ENCODE measurements at regions not wholly inside any gene's neighbourhood (a gene's known extent, or its start where the extent isn't known, plus 50 kb on each side); places are given as distances from the start of the nearest gene placed in this dataset.
A peak's percentile ranks its signal among the peaks of the same experiment; 100 is the strongest.

DNA sequence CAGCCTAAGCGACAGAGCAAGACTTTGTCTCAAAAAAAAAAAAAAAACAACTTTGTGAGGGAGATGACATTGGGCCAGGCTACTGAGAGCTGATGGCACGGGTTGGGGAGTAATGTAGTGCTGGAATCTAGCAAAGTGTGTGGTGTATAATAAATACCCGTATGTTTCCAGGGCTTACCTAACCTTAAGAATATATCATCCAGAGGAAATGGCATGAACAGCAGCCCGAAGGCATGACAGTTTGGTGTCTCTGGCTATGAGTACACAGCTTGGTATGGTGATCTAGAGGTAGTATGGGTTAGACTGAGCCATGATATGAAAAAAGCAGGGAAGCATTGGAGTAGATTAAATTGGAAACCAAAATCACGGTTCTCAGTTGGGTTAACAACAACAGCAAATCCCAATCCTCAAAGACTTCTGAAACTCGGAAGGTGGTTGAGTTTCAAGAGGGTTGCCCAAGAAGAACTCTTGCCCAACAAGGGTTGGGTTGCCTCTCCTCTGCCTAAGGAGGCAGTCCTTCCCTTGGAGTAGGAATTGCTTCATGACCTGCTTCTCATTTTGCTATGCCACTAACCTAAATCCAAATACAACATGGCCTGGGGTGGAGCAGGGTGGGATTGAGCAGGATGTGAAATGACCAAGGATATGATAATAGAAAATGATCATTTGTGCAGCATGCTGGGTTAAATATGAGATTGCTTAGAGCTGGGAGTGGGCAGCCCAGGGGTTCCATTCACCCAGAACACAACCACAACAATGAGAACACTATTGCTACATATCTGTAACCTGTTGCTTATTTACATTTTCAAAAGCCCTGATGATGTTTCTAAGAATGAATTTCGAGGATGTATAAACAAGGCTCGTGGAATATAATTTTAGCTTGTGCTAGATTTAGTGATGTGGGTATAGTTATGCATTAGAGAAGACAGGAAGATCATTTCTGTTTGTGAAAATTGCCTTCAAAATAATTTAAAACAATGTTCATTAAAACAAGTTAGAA is 64.6 kb upstream of the ZFR start:
- Histone ChIP-seq H3K4me3 (no peak overlapping the region), H3K36me3 (replicated peaks) (no peaks in the 10 kb centered on the region), H3K27me3 (ENCODE audit: low read depth) (no peaks in the 10 kb centered on the region), H3K9me3 (no peaks in the 10 kb centered on the region; the same call in 1 of the 2 replicates), H3K4me1 (no peaks in the 10 kb centered on the region)
- in situ Hi-C loops (cut with MboI; ENCODE audit: low sequenced_read_pairs), result no loop called here
- no peak for DNase-seq (ENCODE audit: low spot score in 2 of 2)

DNA sequence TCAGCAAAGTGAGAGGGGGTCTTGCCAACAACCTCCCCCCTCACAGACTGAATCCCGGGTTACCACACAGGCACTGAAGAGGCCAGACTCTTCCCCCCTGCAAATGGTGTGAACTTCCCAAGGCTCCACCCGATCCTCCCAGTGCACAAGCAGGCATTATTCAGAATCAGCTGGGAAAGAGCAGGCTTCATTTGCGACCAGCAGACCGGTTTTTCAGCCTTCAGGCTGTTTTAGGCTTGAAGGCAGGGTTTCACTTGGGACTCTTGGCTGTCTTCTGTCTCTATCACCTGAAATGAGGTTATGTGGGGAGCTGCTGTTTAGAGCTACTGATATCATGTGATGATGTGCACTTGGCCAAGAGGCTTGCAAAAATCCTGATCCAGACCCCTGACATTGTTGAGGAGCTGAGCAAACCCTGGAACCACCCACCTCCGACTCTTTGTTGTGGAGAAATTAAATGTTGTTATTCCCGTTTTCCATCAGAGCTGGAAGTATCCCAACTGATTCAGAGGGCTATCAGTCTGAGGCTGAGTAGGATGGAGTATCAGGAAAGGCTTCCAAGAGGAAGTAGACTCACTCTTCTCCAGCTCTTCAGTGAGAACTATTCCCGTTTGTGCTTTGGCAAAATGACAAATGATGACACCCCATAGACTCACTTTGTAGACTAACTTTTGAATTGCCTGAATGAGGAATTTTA is 63.3 kb upstream of the ZFR start:
- Histone ChIP-seq H3K9me3 (no peaks in the 10 kb centered on the region; the same call in 1 of the 2 replicates), H3K4me3 (no peak overlapping the region), H3K36me3 (replicated peaks) (no peaks in the 10 kb centered on the region), H3K27me3 (ENCODE audit: low read depth) (no peaks in the 10 kb centered on the region), H3K4me1 (no peaks in the 10 kb centered on the region)
- DNase-seq (ENCODE audit: low spot score in 2 of 2), result no peak
- in situ Hi-C loops (cut with MboI; ENCODE audit: low sequenced_read_pairs), result no loop called here

DNA sequence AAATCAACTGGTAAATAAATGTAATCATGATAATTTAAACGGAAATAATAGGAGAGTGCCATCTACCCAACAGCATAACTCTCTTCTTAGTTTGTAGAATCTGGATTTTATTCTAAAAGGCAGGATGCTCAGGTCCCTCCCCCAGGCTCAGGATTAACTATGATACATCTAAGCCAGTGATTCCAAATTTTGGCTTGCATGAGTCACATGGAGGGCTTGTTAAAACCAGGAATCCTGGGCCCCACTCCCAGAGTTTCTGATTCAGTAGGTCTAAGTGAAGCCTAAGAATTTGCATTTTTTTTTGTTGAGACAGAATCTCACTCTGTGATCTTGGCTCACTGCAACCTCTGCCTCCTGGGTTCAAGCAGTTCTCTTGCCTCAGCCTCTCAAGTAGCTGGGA is 62.3 kb upstream of the ZFR start:
- Histone ChIP-seq H3K36me3 (replicated peaks) (no peaks in the 10 kb centered on the region), H3K4me1 (peaks cover 3% of the 10 kb centered on the region), H3K27me3 (ENCODE audit: low read depth) (no peaks in the 10 kb centered on the region), H3K9me3 (no peaks in the 10 kb centered on the region; the same call in 1 of the 2 replicates), H3K4me3 (no peak overlapping the region)
- in situ Hi-C loops (cut with MboI; ENCODE audit: low sequenced_read_pairs), result no loop called here
- no peak for DNase-seq (ENCODE audit: low spot score in 2 of 2)

DNA sequence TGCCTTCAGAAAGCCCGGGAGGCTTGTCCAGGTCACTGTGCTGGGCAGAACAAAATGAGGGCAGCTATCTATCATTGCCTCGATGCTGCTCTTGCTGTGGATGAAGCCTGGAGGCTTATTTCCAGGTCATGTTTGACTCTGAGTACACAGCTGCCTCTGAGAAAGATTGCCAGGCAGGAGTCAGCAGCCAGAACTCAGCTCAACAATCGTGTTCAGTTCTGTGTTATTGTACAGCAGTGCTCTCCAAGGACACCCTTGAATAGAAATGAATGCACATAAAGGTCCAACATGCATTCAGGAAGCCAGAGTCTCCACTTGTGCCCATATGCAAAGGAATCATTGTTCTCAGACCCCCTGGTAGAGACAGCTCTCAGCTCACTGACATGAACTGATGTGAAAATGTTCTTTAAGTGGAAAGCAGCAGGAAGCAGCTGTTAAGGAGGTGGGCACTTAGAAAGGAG is 61.7 kb upstream of the ZFR start:
- Histone ChIP-seq H3K27me3 (ENCODE audit: low read depth) (no peaks in the 10 kb centered on the region), H3K36me3 (replicated peaks) (no peaks in the 10 kb centered on the region), H3K9me3 (no peaks in the 10 kb centered on the region; the same call in 1 of the 2 replicates), H3K4me1 (peaks cover 6% of the 10 kb centered on the region), H3K4me3 (no peak overlapping the region)
- in situ Hi-C loops (cut with MboI; ENCODE audit: low sequenced_read_pairs), result no loop called here
- DNase-seq (ENCODE audit: low spot score in 2 of 2), result no peak

DNA sequence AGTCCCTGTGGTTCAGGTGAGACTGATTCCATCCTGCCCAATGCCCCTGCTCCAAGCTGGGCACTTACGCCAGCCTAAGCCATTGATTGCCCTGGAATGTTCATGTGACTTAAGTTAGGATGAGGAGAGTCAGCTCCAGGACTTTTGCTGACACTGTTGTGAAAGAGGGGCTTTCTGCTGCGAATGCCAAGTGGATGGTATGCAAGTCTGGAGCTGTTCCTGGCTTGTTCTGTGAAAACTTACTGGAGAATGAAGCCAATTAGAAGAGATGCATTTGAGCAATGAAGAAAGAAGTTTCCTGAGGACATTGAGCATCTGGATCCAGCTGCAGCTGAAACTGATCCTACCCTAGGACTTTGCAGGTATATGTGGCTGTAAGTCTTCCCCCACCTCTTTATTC is 61.2 kb upstream of the ZFR start:
- DNase-seq (ENCODE audit: low spot score in 2 of 2), result no peak
- Histone ChIP-seq H3K9me3 (no peaks in the 10 kb centered on the region; the same call in 1 of the 2 replicates), H3K36me3 (replicated peaks) (no peaks in the 10 kb centered on the region), H3K4me1 (peaks cover 8% of the 10 kb centered on the region), H3K27me3 (ENCODE audit: low read depth) (no peaks in the 10 kb centered on the region), H3K4me3 (no peak overlapping the region)
- in situ Hi-C loops (cut with MboI; ENCODE audit: low sequenced_read_pairs), result no loop called here

DNA sequence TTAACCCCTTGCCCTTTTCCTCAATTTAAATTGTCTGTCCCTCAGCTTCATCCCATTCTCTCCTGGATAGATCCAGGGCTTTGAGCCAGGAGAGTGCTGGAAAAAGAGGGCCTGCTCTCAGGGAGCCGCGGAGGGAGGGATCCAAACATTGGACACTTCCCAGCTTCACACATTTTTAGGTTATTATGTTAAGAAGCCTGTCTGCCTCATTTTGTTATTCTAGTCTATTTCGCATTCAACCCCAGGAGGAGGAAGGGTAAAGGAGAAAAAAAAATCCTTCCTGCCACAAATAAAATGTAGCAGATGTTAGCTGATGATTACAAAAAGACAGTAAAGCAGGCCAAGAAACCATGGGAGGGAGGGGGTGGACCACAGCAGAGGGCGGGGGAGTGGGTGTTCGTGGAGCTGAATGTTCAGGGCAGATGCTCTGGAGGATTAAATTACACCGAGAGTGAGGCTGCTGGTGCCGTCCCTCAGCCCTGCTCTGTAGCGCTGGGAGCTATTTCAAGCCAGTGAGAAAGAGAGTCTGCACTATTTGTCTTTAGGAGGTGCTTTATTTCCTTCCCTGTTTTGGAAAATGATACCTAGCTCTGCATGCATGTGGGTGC is 60.6 kb upstream of the ZFR start:
- Histone ChIP-seq H3K4me1 (peaks cover 12% of the 10 kb centered on the region), H3K36me3 (replicated peaks) (no peaks in the 10 kb centered on the region), H3K9me3 (no peaks in the 10 kb centered on the region; the same call in 1 of the 2 replicates), H3K27me3 (ENCODE audit: low read depth) (no peaks in the 10 kb centered on the region), H3K4me3 (no peak overlapping the region)
- DNase-seq (ENCODE audit: low spot score in 2 of 2), result peak in 1 of 2 experiments; percentile 46
- in situ Hi-C loops (cut with MboI; ENCODE audit: low sequenced_read_pairs), result no loop called here

DNA sequence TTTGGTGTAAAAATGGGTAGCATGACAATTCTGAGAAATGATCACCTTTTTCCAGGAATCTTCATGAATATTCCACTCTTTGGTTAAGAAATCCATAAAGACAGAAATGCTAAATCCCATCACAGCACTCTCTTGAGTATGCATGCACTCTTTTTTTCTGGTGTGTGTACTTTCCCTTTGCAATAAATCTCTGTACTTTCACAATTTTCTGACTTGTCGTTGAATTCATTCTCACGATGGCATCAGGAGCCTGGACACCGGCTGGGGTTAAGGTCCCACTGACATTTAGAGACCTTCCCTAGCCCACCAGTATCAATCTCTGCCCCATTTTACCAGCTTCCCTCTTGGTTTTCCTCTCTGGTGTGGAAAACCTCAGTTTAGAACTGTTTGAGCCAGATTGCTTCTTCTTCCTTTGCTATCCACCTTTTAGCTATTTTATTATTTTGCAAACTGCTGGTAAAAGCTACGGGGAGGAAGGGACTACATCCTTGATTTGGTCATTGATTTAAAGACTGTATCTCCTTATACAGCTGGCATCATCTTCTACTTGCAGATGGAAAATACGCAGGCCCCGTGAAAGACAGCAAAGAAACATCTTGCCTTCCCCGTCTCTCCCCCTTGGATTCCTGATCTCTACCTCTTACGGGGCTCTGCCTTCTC is 59.9 kb upstream of the ZFR start:
- H3K27me3 ChIP-seq (ENCODE audit: low read depth), result no peaks in the 10 kb centered on the region
- no peak overlapping the region for H3K4me3 ChIP-seq
- in situ Hi-C loops (cut with MboI; ENCODE audit: low sequenced_read_pairs), result no loop called here
- peaks cover 16% of the 10 kb centered on the region for H3K4me1 ChIP-seq
- H3K36me3 ChIP-seq (replicated peaks), result no peaks in the 10 kb centered on the region
- DNase-seq (ENCODE audit: low spot score in 2 of 2), result no peak
- no peaks in the 10 kb centered on the region; the same call in 1 of the 2 replicates for H3K9me3 ChIP-seq

DNA sequence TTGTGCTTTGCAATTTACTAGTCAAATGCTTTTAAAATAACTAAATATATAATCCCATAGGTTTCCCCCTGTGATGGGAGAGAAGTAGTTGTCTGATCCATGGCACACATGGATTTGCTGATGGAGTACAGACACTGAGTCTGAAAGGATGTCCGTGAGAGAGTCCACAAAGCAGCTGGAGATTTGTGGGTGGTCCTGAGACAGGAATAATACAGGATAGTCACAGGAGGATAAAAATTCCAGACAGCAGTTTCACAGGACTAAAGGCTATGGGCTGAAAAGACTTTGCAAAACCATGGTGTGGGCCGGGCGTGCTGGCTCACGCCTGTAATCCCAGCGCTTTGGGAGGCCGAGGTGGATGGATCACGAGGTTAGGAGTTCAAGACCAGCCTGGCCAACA is 58.7 kb upstream of the ZFR start:
- DNase-seq (ENCODE audit: low spot score in 2 of 2), result no peak
- Histone ChIP-seq H3K36me3 (replicated peaks) (no peaks in the 10 kb centered on the region), H3K27me3 (ENCODE audit: low read depth) (no peaks in the 10 kb centered on the region), H3K4me1 (peaks cover 16% of the 10 kb centered on the region), H3K9me3 (no peaks in the 10 kb centered on the region), H3K4me3 (no peak overlapping the region)
- in situ Hi-C loops (cut with MboI; ENCODE audit: low sequenced_read_pairs), result no loop called here

DNA sequence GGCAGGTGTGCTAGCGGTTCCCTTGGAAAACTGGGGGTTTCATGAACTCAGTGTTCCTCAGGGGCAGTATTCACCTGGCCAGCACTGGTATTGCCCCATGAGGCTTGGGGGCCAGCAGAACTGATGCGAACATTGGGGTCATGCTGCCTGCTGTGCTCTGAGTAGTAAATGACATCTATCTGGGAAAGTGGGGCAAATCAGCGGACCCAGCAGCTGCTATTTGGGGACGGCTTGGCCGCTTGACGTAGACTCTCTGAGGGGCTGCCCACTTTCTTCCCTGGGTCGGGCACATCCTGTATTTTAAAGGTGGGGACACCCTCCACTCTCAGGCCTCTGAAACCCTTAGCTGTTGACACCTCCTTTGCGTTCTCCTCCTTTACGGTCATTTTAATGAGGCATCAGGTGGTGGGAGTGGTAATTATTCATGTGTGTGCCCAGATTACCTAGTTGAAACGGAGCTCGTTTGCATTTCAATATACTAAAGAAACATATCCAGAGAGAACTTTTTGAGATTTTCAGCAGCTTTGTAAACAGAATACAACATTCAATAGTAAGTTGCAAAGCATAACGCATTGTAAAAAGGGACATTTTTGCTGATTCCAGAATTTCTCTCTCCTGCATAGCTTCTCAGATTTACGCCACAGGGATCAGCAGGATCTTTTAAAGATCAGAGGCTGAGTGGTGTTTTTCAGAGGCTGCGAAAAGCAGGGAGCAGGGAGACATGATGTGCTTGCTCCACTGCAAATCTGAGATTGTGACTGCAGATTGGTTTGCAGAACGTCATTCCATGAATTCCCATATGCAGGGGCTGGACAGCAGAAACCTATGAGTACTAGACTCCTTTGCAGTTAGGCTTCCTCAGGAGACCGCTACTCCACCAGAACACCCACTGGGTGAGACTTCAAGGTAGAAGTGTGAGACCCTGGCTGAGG is 56.8 kb upstream of the ZFR start:
- H3K4me3 ChIP-seq, result no peak overlapping the region
- H3K27me3 ChIP-seq (ENCODE audit: low read depth), result no peaks in the 10 kb centered on the region
- in situ Hi-C loops (cut with MboI; ENCODE audit: low sequenced_read_pairs), result no loop called here
- DNase-seq (ENCODE audit: low spot score in 2 of 2), result peak; percentile 33 to 65
- no peaks in the 10 kb centered on the region for H3K36me3 ChIP-seq (replicated peaks)
- no peaks in the 10 kb centered on the region for H3K9me3 ChIP-seq
- H3K4me1 ChIP-seq, result peaks cover 16% of the 10 kb centered on the region

DNA sequence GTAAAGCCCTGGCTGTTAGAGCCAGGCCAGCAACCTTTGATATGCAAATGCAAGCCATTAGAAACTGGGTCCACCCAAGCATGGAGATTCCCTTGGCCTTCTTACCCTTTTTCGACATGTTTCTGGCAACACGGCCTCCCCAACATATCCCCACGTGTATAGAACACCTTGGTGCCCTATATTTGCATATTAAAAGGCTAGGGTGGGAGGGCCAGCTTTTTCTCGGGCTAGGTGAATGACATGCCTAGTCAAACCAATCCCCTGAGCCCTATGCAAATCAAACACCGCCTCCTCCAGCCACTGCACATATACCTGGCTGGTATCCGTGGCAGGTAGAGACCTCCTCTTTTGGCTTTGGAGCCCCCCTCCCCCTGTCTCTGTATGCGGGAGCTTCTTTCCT is 55.6 kb upstream of the ZFR start:
- no peaks in the 10 kb centered on the region for H3K9me3 ChIP-seq
- H3K36me3 ChIP-seq (replicated peaks), result no peaks in the 10 kb centered on the region
- peak in 1 of 2 experiments; percentile 17 for DNase-seq (ENCODE audit: low spot score in 2 of 2)
- no peak overlapping the region for H3K4me3 ChIP-seq
- H3K27me3 ChIP-seq (ENCODE audit: low read depth), result no peaks in the 10 kb centered on the region
- in situ Hi-C loops (cut with MboI; ENCODE audit: low sequenced_read_pairs), result no loop called here
- H3K4me1 ChIP-seq, result peaks cover 16% of the 10 kb centered on the region

DNA sequence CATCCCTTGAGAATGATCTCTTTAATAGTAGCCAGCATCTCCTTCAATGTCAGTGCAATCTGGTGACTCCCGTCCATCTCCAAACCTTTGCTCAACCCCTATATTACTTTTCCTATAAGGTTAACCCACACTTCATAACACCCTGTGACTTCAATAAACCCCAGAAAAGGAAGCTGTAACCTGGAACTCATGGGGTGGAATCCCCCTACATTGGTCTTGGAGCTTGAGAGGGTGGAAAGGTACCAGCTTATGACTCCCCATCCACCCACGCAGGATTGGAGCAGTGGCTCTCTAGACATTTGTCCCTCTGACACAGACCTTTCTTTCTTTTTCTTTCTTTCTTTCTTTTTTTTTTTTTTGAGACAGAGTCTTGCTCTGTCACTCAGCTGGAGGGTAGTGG is 54.7 kb upstream of the ZFR start:
- in situ Hi-C loops (cut with MboI; ENCODE audit: low sequenced_read_pairs), result no loop called here
- H3K27me3 ChIP-seq (ENCODE audit: low read depth), result no peaks in the 10 kb centered on the region

DNA sequence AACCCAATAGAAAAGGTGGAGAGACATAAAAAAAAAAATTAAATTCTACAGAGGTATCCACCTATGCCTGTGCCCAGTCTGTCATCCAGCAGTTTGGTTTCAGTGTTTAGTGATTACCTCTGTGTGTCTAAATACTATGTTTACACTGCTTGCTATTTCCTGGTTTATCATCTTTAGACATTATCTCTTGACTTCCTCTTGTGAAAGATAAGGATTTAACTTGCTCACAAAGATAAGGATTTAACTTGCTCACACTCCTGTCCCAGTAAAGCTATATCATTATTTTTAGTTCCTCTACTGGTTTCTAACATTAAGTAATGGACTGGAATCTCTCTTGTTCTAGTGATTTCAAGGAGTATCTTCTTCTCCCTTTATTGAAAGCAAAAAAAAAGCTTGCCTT is 53.9 kb upstream of the ZFR start:
- no peak for DNase-seq (ENCODE audit: low spot score in 2 of 2)
- no peaks in the 10 kb centered on the region for H3K27me3 ChIP-seq (ENCODE audit: low read depth)
- in situ Hi-C loops (cut with MboI; ENCODE audit: low sequenced_read_pairs), result no loop called here

More for the DNA sequence above, 54.7 kb upstream of the ZFR start:
- Histone ChIP-seq H3K4me3 (no peak overlapping the region), H3K36me3 (replicated peaks) (no peaks in the 10 kb centered on the region), H3K9me3 (no peaks in the 10 kb centered on the region), H3K4me1 (peaks cover 16% of the 10 kb centered on the region)
- DNase-seq (ENCODE audit: low spot score in 2 of 2), result no peak

More for the DNA sequence above, 53.9 kb upstream of the ZFR start:
- Histone ChIP-seq H3K4me3 (no peak overlapping the region), H3K36me3 (replicated peaks) (no peaks in the 10 kb centered on the region), H3K9me3 (no peaks in the 10 kb centered on the region), H3K4me1 (peaks cover 16% of the 10 kb centered on the region)
